PC-9 (cell line): ENCODE measurements at regions not wholly inside any gene's neighbourhood (a gene's known extent, or its start where the extent isn't known, plus 50 kb on each side); places are given as distances from the start of the nearest gene placed in this dataset.

Experiments
- EZH2 ChIP-seq: fragments of 200-600 bp; sonication (generic); IDR thresholded peaks from 2 replicates; pipeline ENCODE4 v1.8.0; 2017; ENCODE audit warnings: antibody characterized with exemption, low read depth
- TF ChIP-seq, protein P1 (sequence below): fragments of 200-600 bp; sonication (generic); conservative IDR thresholded peaks from 2 replicates; pipeline ENCODE4 v1.6.1; 2017; ENCODE audit warnings: mixed run types, antibody characterized with exemption, mild to moderate bottlenecking, moderate library complexity

DNA sequence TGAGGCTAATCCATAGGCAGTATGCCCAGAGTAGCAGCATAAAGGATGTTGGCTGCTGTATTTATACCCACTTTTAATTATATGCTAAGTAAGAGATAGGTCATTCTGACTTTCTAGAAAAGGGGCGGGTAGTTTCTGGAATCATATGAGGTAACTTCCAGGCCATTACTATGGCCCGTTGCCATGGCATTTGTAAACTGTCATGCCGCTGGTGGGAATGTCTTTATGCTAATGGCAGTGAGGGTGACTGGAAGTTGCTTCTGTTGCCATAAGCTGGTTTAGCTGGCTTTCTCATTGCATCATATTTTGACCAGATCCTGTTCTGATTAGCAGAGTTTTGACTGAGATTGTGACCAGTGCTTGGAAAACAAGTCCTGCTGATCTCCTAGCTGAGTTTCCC, 929.6 kb upstream of the CDH8 start:
- TF ChIP-seq, protein P1, sequence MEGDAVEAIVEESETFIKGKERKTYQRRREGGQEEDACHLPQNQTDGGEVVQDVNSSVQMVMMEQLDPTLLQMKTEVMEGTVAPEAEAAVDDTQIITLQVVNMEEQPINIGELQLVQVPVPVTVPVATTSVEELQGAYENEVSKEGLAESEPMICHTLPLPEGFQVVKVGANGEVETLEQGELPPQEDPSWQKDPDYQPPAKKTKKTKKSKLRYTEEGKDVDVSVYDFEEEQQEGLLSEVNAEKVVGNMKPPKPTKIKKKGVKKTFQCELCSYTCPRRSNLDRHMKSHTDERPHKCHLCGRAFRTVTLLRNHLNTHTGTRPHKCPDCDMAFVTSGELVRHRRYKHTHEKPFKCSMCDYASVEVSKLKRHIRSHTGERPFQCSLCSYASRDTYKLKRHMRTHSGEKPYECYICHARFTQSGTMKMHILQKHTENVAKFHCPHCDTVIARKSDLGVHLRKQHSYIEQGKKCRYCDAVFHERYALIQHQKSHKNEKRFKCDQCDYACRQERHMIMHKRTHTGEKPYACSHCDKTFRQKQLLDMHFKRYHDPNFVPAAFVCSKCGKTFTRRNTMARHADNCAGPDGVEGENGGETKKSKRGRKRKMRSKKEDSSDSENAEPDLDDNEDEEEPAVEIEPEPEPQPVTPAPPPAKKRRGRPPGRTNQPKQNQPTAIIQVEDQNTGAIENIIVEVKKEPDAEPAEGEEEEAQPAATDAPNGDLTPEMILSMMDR: no peak
- no peak for TF ChIP-seq EZH2
